HEK293 (cell line): ENCODE measurements at regions not wholly inside any gene's neighbourhood (a gene's known extent, or its start where the extent isn't known, plus 50 kb on each side); places are given as distances from the start of the nearest gene placed in this dataset.

Experiments used
- CTCF ChIP-seq: fragments of 450-650 bp; formaldehyde crosslinking; IDR thresholded peaks from 2 replicates; pipeline ENCODE4 v1.5.1; 2016; ENCODE audit warnings: missing biosample characterization, missing genetic modification characterization
- HOXA7 ChIP-seq: sonication (generic); formaldehyde crosslinking; IDR thresholded peaks from 2 replicates; pipeline ENCODE4 v1.8.1; 2022; ENCODE audit warnings: missing genetic modification reagents, borderline replicate concordance
- HOXD13 ChIP-seq: sonication (generic); formaldehyde crosslinking; IDR thresholded peaks from 2 replicates; pipeline ENCODE4 v1.8.0; 2022; ENCODE audit warnings: missing genetic modification reagents, borderline replicate concordance
- MZF1 ChIP-seq: fragments of 450-650 bp; formaldehyde crosslinking; IDR thresholded peaks from 2 replicates; pipeline ENCODE4 v1.5.1; 2017; ENCODE audit warnings: missing biosample characterization, missing genetic modification characterization, borderline replicate concordance
- ZBTB49 ChIP-seq: fragments of 450-650 bp; formaldehyde crosslinking; IDR thresholded peaks from 2 replicates; pipeline ENCODE4 v1.5.1; 2016; ENCODE audit warnings: missing biosample characterization, missing genetic modification characterization, low read depth
- ZFP3 ChIP-seq: fragments of 450-650 bp; formaldehyde crosslinking; IDR thresholded peaks from 2 replicates; pipeline ENCODE4 v1.5.1; 2016; ENCODE audit warnings: low read depth, missing biosample characterization, missing genetic modification characterization
- ZNF155 ChIP-seq: fragments of 450-650 bp; formaldehyde crosslinking; IDR thresholded peaks from 2 replicates; pipeline ENCODE4 v1.5.1; 2016; ENCODE audit warnings: missing biosample characterization, missing genetic modification characterization
- ZNF274 ChIP-seq, 2 experiments: fragments of 200-500 bp in 1 of 2; fragments of 450-650 bp in 1 of 2; sonication (Bioruptor generic) in 1 of 2; formaldehyde crosslinking in 1 of 2; IDR thresholded peaks; 2 replicates each; pipeline versions ENCODE4 v1.5.1 to v1.6.1; 2014 to 2016; ENCODE audit warnings: borderline replicate concordance in 1 of 2, inconsistent platforms in 1 of 2, low read length in 1 of 2, missing biosample characterization in 1 of 2, missing genetic modification characterization in 1 of 2
- ZNF404 ChIP-seq: fragments of 450-650 bp; formaldehyde crosslinking; IDR thresholded peaks from 2 replicates; pipeline ENCODE4 v1.5.1; 2017; ENCODE audit warnings: missing biosample characterization, missing genetic modification characterization
- ZNF501 ChIP-seq: fragments of 450-650 bp; formaldehyde crosslinking; IDR thresholded peaks from 2 replicates; pipeline ENCODE4 v1.5.1; 2016; ENCODE audit warnings: missing biosample characterization, missing genetic modification characterization

GRCh38 chr18:54035927-54036326 lies 188.5 kb downstream of the MBD2 start:
- TF ChIP-seq ZNF155 (tag by site-specific recombination) (no peak), CTCF (tag by site-specific recombination) (no peak), ZBTB49 (tag by site-specific recombination) (no peak), ZNF274 (IDR thresholded peaks at IDR 0.05; ENCODE audit: low read length) (no peak), ZNF274 (tag by site-specific recombination; IDR thresholded peaks at IDR 0.05; ENCODE audit: borderline replicate concordance) (no peak), ZFP3 (no peak), MZF1 (tag by site-specific recombination) (no peak), HOXA7 (CRISPR knock-in tag) (no peak), ZNF501 (tag by site-specific recombination) (no peak), HOXD13 (CRISPR knock-in tag) (no peak), ZNF404 (tag by site-specific recombination) (no peak)
